ENCODE measurements at regions not wholly inside any gene's neighbourhood (a gene's known extent, or its start where the extent isn't known, plus 50 kb on each side); places are given as distances from the start of the nearest gene placed in this dataset.
A peak's percentile ranks its signal among the peaks of the same experiment; 100 is the strongest.

DNA sequence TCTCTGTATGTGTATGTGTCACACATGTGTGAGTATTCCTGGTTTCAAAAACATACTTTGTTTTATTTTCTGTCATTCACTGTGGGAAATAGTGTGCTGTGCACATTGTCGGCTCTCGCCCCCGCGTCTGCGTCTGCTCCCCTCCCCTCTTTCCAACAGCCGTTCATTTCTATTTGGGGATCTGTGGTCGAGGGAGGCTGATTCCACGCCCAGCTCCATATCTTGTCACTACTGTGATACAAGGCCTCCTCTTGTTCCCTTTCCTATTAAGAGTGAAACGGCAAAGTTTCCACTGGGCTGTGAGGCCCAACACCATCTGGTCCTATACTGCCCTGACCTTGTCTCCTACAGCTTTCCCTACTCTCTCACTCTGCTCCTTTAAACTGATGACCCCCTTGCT is 172.5 kb upstream of the LRIG1 start:
- DNase-seq (ENCODE audit: low read depth), result no peak

DNA sequence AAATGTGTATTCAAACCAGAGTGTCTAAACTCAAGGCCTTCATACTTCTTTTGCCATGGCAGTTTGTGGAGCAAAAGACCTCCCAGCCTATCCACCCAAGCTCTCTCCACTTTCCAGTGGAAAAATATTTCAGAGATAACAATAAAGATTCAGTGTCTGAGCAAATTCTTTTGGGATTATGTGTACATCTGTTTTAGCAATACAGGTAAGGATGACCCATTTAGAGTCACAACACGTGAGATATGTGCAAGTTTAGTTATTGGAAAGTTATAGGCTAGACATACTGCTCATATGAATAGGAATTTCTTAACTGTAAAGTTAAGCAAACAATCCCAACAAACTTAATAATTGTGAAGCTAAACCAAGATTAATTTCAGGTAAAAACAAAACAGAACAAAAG is 174.5 kb upstream of the LRIG1 start:
- no peak for DNase-seq (ENCODE audit: low read depth)

GRCh38 chr3:66692042-66692765 is 191.4 kb upstream of the LRIG1 start:
- no peak for DNase-seq (ENCODE audit: low read depth)

- no peak for DNase-seq (ENCODE audit: low read depth)
These were observed 191.9 kb upstream of the LRIG1 start for GRCh38 chr3:66692766-66693150.

GRCh38 chr3:66693461-66694031 is 192.7 kb upstream of the LRIG1 start:
- DNase-seq (ENCODE audit: low read depth), result peak; percentile 5

DNA sequence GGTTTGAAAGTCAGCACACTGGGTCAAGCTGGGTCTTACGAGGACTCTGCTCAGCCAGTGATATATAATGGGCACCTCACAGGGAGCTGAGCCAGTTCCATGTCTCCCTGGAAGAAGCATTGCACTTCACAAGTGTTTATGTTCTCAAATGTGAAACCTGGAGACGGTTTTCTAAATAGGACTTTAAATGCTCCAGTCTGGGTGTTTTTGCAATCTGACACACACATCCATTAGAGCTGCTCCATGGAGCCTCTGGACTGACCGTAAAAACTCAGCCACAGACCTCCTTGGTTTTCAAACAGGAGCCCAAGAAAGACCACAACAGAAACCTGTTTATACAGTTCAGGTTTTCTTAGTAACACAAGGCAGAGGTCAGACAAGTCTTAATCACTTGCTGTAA is 201.3 kb upstream of the LRIG1 start:
- DNase-seq (ENCODE audit: low read depth), result no peak

DNA sequence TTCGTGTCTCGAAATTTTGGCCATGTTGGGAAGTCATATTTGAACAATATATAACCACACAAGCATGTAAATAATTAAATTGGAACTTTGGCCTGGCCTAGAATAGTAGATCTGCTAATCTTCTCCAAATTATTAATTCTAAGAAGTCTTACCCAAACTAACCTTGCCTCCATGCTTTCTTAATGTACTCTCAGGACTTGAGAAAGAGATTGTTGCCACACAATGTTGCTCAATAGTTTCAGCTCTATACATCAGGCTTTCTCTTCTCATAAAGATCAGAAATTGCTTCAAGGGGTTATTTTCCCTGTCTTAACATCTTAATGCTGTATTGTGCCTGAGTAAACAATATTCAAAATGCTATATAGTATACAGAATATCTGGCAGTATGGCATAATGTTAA is 202.7 kb upstream of the LRIG1 start:
- DNase-seq (ENCODE audit: low read depth), result no peak

GRCh38 chr3:66705076-66705475 is 204.3 kb upstream of the LRIG1 start:
- DNase-seq (ENCODE audit: low read depth), result no peak

DNA sequence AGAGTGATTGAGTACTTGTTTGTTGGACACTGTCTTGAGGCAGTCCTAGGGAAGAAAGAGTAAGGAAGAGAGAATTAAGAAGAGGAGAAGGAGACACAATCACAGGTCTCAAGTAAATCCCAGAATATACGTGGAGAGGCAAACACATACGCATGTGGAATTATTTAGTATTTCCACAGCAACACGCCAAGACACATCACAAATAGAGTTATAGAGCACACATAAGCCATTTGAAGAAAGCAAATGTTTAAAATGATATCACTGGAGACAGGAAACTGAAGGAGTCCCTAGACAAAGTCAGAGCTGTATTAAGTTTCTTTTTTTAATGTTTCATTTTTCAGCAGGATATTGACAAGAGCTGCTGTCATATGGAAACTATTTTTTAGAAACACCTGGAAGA is 206.1 kb upstream of the LRIG1 start:
- no peak for DNase-seq (ENCODE audit: low read depth)

DNA sequence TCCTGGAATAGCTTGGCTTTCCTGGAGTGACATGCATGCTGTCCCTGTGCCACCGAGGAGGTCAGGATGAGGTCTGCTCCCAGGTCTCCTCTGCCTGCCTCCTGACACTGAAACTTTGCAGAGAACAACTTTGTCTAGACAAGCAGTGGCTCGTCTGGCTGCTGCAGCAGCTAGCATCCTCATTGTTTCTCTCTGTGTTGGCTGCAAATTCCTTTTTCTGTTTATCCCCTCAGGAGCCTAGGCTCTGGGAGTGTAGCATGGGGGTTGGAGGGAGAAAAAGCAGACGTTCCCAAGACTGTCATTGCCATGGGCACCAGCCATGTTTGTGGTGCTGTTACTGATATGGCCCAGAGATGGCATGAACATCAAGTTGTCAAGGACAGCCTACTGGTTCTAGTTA is 208.7 kb upstream of the LRIG1 start:
- no peak for DNase-seq (ENCODE audit: low read depth)

GRCh38 chr3:66712210-66712609 is 211.4 kb upstream of the LRIG1 start:
- no peak for DNase-seq (ENCODE audit: low read depth)

GRCh38 chr3:66713921-66714320 is 213.1 kb upstream of the LRIG1 start:
- no peak for DNase-seq (ENCODE audit: low read depth)

GRCh38 chr3:66715806-66716205 is 215.0 kb upstream of the LRIG1 start:
- DNase-seq (ENCODE audit: low read depth), result no peak

GRCh38 chr3:66717806-66718205 is 217.0 kb upstream of the LRIG1 start:
- DNase-seq (ENCODE audit: low read depth), result no peak

DNA sequence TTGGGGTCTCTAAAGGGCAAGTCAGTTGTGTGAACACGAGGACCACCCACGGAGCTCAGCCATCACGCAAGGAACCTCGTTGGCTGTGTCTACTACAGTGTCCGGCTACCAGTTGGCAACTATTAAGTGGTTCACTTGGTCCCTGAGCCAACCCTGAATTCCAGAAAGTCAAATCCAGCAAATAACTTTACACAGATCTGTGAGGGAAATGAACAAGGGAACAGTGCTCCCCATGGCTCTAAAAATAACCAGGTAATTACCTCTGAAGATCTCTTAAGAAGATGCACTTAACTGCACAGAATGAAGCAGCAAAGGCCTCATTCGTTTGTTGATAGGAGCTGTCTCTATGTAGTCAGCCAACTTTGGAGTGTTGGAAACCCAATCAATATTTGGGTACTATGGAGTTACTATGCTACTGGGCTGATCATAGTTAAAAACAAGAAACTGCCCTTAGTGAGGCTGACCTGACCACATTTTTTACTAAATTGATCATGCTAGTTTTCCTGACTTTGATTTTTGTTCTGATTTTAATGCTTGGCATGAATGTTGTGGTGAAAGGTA is 219.1 kb upstream of the LRIG1 start:
- DNase-seq (ENCODE audit: low read depth), result no peak

DNA sequence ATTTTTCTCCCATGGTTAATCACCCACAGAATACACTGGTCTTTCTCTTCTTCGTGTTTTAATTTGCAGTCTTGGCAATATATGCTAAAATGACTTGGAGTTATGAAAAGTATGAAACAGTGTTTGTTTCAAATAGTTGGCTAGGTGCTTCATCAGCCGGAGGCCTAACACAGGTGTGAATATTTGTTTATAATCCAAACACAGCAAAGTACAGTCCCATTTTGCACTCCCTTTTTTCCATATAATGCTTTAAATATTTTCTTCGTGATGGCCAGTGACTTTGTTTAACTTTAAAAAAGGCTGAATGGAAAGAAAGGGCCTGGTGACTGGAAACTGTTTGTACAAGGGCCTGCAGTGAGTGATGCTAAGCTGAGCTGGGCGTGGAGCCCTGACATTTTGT is 219.7 kb upstream of the LRIG1 start:
- no peak for DNase-seq (ENCODE audit: low read depth)

GRCh38 chr3:66722675-66723074 is 221.9 kb upstream of the LRIG1 start:
- peak; percentile 71 for DNase-seq (ENCODE audit: low read depth)

GRCh38 chr3:66723231-66723630 is 222.4 kb upstream of the LRIG1 start:
- DNase-seq (ENCODE audit: low read depth), result peak; percentile 13

GRCh38 chr3:66729687-66730393 is 229.0 kb upstream of the LRIG1 start:
- DNase-seq (ENCODE audit: low read depth), result no peak

- no peak for DNase-seq (ENCODE audit: low read depth)
These were observed 238.0 kb upstream of the LRIG1 start for GRCh38 chr3:66738625-66739365.

GRCh38 chr3:66740260-66740659 is 239.4 kb upstream of the LRIG1 start:
- DNase-seq (ENCODE audit: low read depth), result no peak

- no peak for DNase-seq (ENCODE audit: low read depth)
These were observed 243.7 kb upstream of the LRIG1 start for GRCh38 chr3:66744521-66744920.

Measured in RPMI7951 (cell line).